ENCODE measurements at regions not wholly inside any gene's neighbourhood (a gene's known extent, or its start where the extent isn't known, plus 50 kb on each side); places are given as distances from the start of the nearest gene placed in this dataset.

DNA sequence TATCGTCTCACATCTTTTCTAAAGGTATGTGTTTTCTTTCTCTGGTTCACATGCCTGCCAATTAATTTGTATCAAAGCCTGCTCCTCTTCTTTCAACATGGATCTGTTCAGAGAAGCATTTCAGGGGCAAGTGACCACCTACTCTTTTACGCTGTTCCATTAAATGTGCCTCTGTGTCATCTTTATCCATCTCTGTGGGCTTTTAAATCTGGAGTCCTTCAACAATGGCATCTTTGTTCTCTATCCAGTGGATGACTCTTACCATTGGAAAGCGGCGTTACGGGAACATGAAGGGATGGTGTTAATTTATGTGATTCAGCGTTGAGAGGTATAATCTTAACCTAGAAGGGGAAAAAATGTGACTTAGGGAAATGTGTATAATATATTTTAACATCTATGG lies 92.7 kb upstream of the CFAP20DC start:
- DNase-seq (ENCODE audit: low read depth, low spot score), result no peak

DNA sequence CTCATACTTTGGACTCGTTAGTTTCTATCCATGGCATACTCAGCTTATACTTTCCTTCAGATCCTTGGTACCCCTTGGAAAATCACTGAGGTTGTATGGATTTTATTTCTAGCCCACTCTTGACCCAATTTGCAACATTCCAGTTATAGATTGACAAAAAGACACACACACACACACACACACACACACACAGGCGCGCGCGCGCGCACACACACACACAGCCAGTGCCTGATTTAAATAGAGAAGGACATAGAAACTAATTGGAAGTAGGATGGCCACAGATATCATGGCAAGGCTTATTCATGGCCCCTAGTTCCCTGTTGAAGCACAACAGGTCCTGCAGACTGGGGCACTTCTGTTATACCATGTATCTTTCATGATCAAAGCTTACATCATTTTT lies 89.1 kb upstream of the CFAP20DC start:
- DNase-seq (ENCODE audit: low read depth, low spot score), result no peak

DNA sequence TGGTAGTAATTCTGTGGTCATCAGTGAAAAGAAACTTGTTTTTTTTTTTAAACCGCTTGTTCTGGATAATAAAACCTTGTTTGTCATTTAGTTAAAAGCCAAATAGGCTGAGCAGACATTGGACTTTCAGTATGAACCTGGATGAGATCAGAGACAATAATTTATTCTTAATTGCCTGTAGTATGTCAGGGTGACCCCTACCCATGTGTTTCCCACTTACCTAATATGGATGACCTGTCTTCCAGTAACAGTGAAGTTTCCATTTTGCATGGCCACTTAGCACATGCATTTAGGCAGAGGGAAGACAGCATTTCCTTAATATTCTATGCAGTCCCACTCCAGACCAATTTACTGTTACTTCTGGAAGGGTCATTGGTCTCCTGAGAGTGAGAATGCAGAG lies 87.6 kb upstream of the CFAP20DC start:
- DNase-seq (ENCODE audit: low read depth, low spot score), result no peak

DNA sequence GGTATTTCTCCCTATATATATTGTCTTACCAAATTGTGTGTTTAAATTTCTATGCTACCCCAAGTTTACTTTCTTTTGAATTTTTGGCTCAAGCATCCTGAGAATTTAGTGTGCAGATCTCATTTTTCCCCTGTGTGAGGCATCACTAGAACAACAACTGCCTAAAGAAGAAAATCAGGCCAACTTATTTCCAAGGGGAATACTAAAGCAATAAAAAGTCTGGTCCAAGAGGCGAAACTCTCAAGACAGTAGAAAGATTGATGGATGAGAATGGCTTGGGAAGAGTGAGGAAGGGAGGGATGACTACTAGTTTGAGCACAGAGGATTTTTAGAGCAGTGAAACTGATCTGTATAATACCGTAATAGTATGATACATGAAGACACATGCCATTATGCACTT lies 86.3 kb upstream of the CFAP20DC start:
- DNase-seq (ENCODE audit: low read depth, low spot score), result no peak

DNA sequence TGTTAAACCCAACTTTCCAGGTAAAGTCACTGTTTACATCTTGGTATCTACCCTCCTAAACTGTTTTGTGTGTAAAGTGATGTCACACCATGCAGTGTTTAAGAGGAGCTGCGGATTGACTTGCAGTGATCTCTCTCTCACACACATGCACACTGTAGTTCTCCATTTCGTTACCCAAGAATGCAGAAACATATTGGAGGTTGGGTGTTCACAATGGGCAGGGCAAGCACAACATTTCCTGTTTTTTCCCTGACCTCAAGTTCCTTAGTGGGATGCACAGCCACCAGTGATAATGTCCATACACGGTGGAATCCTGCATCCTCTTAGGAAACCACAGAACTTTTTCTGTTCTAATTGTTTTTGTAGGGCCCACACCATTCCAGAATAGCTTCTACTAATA lies 85.3 kb upstream of the CFAP20DC start:
- no peak for DNase-seq (ENCODE audit: low read depth, low spot score)

DNA sequence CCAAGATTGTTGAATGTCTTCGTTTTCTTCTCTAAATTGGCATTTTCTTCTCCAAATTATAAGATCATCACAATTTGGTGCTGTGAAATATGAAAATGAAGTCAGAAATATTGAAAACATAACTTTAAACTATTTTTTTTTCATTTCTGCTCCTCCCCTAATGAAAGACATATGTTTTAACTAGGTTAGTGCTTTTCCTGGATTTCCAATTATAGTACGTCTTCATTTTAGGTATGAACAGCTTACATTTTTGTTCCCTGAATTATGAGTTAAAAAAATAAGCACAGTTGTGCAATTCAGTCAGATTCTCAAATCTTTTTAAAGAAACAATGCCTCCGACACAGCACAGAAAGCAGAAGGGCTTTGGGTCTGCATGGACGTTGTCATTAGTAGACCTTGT lies 83.5 kb upstream of the CFAP20DC start:
- no peak for DNase-seq (ENCODE audit: low read depth, low spot score)

DNA sequence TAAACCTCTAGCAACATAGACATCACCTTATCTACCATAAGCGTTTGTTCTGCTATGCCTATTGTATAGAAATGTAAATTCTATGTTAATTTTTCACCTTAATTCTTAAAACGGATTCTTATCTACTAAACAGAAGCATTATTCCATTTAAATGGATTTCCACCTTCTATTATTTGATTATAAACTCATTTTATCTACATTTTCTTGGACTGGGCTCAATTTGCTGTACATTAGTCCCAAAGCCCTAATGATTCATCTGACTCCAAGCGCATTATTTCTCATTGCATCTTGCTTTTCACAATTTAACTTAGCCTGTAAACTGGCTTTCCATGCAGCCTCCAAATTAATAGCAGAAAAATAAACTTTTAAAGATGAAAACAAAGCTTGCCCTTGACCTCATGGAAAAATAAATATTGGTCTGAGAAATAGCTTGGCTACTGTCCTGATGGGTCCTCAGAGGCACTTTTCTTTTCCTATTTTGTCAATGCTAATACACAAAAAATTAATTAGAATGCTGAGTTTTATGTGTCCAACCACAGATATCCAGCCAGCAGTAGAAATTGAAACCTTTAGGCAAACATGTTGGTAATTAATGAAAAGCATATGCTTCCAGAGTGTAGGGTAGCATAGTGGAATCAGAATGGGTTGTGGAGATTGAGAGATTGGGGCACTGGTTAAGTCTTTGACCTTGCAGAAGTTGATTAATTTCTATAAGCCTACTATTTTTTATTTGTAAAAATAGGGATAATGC lies 81.4 kb upstream of the CFAP20DC start:
- DNase-seq (ENCODE audit: low read depth, low spot score), result no peak

DNA sequence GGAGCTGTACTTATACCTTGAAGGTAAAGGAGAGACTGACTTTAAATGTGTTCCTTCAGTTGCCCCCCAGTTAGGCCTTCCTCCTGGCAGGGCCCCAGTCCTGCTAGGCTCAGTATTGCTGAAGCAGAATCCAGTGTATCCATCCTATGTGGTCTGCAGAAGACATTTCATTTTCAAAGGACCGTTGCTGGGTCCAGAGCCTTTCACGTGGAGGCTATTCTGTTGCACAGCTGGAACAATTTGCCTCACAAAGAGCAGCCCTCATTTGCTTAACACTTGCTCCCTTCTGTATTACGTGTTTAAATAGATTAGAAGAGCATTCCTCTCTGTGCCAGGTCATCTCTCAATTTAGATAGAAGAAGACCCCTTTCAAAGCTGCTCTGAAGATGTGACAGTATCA lies 78.9 kb upstream of the CFAP20DC start:
- no peak for DNase-seq (ENCODE audit: low read depth, low spot score)

DNA sequence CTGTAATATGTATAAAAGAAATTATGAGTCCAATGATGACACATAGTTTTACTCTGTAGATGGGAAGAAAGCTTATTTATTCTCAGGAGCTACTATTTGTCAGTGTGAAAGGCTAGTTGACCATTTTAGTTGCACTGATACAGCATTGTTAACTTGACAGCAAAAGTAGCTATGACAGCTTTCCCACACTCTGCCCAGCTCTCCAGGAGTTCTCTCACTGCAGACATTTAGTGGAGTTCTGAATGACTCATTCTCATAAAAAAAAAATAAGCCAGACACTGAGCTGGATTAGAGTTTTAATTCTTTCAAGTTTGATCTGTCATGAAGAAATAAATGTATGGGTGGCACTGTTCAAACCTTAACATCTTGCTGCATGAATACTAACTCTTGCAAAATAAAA lies 77.2 kb upstream of the CFAP20DC start:
- DNase-seq (ENCODE audit: low read depth, low spot score), result no peak

DNA sequence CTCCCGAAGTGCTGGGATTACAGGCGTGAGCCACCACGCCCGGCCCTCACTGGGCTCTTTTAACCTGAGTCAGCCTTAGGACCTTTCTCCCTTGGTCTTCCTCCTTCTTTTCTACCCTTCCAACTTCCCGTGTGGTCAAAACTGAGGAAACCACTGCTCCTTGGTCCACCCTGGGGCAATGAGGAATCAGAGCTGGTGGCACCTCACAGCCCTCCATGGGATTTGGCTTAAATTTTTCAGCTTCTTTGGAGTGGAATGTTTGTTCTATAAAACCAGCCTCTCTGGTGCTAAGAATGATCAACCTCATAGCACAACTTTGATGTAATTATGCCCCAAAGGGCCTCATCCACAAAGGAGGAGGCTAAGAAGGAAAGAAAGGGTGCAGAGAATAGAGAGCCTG lies 76.6 kb upstream of the CFAP20DC start:
- DNase-seq (ENCODE audit: low read depth, low spot score), result no peak

DNA sequence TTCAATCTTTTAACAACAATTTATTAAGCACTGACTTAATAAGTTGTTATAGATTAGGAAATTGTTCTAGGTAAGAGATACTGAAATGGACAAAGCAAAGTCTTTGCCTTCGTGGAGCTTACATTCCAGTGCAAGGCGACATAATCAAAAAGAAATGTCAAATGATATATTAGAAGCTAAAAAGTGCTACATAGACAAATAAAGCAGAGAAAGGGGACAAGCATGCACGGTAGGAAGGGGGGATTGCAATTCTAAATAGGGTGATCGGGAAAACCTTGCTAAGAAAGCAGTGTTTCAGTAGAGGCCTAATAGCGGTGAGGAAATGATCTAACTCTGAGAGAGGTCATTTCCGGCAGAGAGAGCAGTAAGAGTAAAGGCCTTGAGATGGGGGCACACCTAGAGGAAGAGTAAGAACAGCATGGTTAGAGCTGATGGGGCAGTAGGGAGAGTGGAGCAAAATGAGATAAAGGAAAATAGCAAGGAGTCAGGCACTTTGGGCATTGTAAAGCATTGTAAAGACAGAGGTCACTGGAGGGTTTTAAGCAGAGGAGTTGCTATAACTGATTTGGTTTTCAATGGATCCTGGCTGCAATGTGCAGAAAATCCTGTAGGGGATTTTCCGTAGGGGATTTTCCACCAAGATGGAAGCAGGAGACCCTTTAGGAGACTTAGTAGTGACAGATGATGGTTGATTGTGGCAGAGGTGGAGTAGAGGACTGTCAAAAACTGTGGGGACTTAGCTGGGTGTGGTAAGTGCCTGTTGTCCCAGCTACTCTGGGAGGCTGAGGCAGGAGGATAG lies 71.7 kb upstream of the CFAP20DC start:
- no peak for DNase-seq (ENCODE audit: low read depth, low spot score)

DNA sequence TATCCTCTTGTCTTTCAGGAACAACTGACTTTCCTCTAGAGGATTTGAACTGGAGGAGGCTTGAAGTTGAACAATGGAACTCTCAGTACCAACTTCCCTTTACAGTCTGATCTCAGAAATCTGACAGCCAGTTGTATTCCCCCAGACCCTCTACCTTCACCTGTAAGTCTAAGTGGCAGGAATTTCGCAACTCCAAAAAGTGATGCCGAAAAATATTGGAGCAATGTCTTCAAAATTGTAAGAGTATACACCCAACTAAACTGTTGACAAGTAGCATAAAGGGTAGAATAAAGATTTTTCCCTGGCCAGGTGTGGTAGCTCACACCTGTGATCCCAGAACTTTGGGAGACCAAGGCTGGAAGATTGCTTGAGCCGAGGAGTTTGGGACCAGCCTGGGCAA lies 69.1 kb upstream of the CFAP20DC start:
- no peak for DNase-seq (ENCODE audit: low read depth, low spot score)

DNA sequence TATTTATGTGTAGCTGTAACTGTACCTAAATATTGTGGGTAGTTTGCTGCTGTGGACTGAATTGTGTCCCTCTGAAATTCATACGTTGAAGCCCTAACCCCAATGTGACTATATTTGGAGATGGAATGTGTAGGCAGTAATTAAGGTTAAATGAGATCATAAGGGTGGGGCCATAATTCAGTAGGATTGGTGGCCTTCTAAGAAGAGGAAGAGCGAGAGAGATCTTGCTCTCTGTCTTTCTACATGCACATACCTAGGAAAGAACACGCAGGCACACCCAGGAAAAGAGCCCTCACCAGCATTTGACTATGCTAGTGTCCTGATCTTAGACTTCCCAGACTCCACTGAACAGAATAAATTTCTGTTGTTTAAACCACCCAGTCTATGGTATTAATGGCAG lies 67.6 kb upstream of the CFAP20DC start:
- no peak for DNase-seq (ENCODE audit: low read depth, low spot score)

DNA sequence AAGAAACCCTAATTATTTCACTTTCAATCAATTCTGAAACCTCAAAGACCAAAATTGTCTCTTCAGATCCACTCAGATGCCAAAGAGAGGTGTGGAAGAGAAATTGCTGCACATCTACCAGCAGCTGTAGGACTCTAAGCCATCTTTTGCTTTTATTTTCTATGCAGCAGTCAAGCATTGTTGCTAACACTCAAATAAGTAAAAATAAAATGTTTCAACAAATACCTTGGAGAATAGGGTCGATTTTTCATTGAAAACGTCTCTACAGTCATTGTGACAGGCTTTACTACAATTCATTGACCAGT lies 66.4 kb upstream of the CFAP20DC start:
- no peak for DNase-seq (ENCODE audit: low read depth, low spot score)

DNA sequence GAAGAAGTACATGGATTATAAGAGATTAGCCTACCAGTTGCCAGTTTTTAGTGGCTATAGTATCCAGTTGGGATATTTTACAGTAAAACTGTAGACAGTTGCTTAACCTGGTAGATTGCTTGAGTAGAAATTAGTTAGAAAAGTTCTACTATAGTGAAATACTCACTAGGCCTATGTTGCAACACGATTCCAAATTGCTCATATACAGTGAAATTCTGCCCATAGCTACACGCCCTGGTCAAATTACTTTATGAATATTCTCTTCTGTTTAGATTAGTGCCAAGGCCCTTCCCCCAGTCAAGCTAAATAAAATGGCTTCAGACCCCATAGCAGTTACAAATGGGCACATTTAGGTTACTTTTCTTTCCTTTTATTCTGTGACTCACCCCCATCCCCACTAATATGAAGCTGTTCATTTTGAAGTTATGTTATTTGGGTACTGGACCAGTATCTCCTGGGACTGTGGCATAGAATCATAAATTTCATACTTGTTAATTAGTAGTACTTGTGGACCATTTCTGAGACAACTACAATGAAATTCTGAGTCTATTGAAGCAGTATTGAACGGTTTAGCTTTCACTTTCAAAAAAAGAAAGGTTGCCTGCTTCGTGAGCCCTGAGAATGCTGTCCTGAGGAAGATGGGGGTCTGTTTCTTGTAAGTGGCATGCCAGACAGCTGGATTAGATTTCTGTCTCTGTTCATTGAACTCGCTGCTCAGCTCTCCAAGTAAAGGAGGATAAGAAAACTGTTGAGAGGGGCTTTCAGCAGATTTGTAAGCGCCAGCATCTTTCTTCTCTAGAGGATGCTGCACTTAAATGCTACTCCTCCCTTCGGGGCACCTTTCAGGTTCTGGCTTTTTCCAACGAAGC lies 65.8 kb upstream of the CFAP20DC start:
- no peak for DNase-seq (ENCODE audit: low read depth, low spot score)

DNA sequence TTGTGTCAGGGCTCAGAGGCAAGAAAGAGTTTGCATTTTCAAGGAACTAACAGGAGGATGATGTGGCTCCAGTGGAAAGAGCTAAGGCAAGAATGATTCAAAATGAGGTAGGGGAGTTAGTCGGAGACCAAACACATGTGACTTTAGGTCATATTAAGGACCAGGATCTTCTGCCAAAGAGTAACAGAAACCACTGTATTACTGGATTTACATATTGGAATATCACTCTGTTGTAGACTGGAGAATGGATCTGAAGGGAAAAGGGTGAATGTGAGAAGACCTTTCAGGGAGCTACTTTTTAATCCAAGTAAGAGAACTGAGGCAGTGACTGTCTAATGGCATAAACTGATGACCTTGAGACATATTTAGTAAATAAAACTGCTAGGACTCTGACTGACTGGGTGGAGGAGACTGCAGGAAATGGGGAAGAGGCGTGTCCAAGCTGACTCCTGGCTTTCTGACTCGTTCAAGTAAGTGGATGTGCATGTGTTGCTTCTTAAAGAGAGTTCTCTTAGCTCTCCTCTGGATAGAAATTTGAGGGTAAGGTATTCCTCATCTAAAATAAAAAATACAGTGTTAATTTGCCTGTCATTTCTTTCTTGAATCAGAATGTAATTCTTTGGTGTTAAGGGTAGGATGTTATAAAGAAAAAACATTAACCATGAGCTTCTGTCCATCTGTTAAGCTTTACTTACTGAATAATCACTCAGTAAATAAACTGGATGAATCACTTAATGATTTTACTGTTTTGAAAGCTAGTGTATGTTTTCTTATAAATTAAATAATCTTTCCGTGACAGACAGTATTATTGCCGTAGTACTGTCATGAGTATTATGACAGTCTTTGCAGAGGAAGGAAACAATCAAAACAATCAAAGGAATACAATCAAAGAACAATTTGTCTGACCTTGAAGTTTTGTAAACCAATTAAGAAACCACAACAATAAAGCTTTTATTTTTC lies 58.3 kb upstream of the CFAP20DC start:
- DNase-seq (ENCODE audit: low read depth, low spot score), result no peak

DNA sequence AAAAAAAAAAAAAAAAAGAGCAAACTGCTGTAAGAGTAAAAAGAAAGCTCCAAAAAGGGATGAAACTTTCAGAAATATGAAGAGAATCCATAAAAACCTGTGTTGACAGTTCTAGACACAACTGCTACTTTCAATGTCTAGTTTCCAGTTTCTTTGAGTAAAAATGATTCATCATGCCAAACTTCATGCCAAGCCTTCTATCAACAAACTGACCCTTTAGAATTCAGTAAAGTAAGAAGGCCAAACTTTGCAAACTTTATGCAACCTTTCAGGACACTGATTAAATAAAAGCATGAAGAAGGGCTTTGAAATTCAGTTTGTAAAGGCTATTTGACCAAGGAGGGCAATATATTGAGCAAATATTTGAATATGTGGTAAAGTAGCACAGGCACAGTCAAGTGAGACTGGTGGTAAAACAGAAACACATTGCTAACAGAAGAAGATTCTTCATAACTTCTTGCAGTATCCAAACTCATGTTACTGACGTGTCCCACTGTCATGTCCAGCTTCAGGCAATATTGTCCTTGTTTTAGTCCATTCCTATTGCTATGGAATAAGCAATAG lies 56.3 kb upstream of the CFAP20DC start:
- no peak for DNase-seq (ENCODE audit: low read depth, low spot score)

DNA sequence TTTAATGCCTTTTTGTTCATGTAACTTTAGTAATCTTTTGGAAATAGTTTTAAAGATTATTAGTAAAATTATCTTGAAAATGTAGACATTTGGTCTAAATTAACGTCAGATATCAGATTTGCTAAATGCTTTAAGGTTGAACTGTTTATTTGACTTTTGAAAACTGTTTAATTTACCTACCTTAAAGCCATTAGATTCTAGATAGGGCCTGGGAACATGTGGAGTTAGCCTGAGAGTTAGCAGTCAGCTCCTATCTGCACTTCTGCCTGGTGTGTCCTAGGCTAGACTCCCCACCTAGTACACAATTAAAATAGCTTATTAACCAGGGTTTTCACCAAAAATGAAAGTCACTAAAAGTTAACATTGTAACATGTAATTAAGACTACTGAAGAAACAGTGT lies 53.7 kb upstream of the CFAP20DC start:
- no peak for DNase-seq (ENCODE audit: low read depth, low spot score)

DNA sequence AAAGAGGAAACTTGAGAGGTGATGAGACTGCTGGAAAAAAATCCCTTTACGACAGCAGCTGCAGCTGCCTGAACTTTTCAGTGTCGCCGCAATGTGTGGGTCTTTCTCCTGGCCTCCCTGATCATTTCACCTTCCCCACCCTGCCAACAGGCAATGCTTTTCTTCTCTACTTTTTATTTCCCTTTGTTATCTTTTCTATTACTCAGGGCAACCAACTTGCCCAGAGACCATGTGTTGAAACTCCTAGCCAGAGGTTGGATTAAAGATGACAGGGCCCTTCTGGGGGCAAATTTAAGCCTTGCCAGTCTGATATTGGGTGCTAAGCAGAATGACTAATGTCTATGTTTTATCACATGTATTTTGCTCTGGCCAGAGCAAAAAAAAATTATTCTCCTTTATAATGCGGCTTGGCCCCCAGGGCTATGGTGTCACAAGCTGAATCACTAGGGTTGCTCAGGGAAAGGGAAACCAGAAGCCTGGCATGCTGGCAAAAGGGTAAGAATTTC lies 51.5 kb upstream of the CFAP20DC start:
- no peak for DNase-seq (ENCODE audit: low read depth, low spot score)
